ENCODE measurements at regions not wholly inside any gene's neighbourhood (a gene's known extent, or its start where the extent isn't known, plus 50 kb on each side); places are given as distances from the start of the nearest gene placed in this dataset.

DNA sequence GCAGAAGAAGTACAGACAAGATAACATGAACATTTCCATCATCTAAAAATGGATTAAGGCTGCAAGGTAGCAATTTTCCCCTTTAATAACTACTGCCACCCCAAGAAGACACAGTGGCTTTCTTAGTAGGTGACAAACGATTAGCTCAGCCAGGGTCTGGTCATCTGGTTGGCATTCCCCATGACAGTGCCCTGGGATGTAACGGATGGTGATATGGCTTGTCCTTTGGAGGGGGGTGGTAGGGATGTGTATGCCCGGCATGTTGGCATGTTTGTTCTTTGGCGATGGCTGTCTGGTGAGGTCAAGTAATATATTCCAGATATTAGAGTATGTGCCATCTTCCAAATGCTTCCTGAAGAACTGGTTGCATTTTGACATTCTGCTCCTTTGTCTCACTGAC lies 135.6 kb upstream of the ZNF536 start:
- H3K9ac ChIP-seq: no peak overlapping the region
- TF ChIP-seq POLR2AphosphoS5 (IDR thresholded peaks at IDR 0.05; ENCODE audit: low read depth, low read length): no peak
- no peak for TF ChIP-seq MEF2A (IDR thresholded peaks at IDR 0.05; ENCODE audit: borderline replicate concordance, low read depth)
- no peak for TF ChIP-seq TAF1 (IDR thresholded peaks at IDR 0.05; ENCODE audit: borderline replicate concordance, low read depth, low read length)
- TF ChIP-seq EP300 (IDR thresholded peaks at IDR 0.05; ENCODE audit: borderline replicate concordance in 1 of 2, low read depth in 1 of 2, low read length in 1 of 2): no peak
- TF ChIP-seq, protein P1, sequence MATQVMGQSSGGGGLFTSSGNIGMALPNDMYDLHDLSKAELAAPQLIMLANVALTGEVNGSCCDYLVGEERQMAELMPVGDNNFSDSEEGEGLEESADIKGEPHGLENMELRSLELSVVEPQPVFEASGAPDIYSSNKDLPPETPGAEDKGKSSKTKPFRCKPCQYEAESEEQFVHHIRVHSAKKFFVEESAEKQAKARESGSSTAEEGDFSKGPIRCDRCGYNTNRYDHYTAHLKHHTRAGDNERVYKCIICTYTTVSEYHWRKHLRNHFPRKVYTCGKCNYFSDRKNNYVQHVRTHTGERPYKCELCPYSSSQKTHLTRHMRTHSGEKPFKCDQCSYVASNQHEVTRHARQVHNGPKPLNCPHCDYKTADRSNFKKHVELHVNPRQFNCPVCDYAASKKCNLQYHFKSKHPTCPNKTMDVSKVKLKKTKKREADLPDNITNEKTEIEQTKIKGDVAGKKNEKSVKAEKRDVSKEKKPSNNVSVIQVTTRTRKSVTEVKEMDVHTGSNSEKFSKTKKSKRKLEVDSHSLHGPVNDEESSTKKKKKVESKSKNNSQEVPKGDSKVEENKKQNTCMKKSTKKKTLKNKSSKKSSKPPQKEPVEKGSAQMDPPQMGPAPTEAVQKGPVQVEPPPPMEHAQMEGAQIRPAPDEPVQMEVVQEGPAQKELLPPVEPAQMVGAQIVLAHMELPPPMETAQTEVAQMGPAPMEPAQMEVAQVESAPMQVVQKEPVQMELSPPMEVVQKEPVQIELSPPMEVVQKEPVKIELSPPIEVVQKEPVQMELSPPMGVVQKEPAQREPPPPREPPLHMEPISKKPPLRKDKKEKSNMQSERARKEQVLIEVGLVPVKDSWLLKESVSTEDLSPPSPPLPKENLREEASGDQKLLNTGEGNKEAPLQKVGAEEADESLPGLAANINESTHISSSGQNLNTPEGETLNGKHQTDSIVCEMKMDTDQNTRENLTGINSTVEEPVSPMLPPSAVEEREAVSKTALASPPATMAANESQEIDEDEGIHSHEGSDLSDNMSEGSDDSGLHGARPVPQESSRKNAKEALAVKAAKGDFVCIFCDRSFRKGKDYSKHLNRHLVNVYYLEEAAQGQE (IDR thresholded peaks at IDR 0.05; ENCODE audit: low read depth, low read length): no peak
- no peak for TF ChIP-seq RXRA (IDR thresholded peaks at IDR 0.05; ENCODE audit: borderline replicate concordance, low read depth)
- TF ChIP-seq TEAD4 (IDR thresholded peaks at IDR 0.05; ENCODE audit: borderline replicate concordance, insufficient read depth): no peak
- TF ChIP-seq, protein P2, sequence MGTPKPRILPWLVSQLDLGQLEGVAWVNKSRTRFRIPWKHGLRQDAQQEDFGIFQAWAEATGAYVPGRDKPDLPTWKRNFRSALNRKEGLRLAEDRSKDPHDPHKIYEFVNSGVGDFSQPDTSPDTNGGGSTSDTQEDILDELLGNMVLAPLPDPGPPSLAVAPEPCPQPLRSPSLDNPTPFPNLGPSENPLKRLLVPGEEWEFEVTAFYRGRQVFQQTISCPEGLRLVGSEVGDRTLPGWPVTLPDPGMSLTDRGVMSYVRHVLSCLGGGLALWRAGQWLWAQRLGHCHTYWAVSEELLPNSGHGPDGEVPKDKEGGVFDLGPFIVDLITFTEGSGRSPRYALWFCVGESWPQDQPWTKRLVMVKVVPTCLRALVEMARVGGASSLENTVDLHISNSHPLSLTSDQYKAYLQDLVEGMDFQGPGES (IDR thresholded peaks at IDR 0.05; ENCODE audit: low read depth, low read length): no peak
- H3F3A ChIP-seq (replicated peaks; ENCODE audit: insufficient read depth): no peaks in the 10 kb centered on the region
- 19% methylated on average over 4 of the region's 4 CpGs for WGBS (ENCODE audit: low lambda C conversion rate)
- no peak overlapping the region for H3K27ac ChIP-seq (ENCODE audit: low read depth in 2 of 2, low read length in 1 of 2)
- peaks cover 0 to 29% of the 10 kb centered on the region in 2 experiments; a peak in 2 of 4 replicates for H3K4me1 ChIP-seq (ENCODE audit: control insufficient read depth in 1 of 2, insufficient read depth in 2 of 2, low read depth in 1 of 2, low read length in 1 of 2)
- ChIA-PET POLR2A (no interaction called here), CTCF (interaction anchor here (0.9 to 1.9 kb wide), 4 partner anchors 16 to 429 kb away, joined by 3 to 5 read pairs (median 4); no protein-coding TSS in a partner anchor)
- H3K9me3 ChIP-seq: no peaks in the 10 kb centered on the region
- no peak for DNase-seq
- no peak overlapping the region for H3K4me2 ChIP-seq
- H3K79me2 ChIP-seq (ENCODE audit: insufficient read depth): no peaks in the 10 kb centered on the region
- H3K4me3 ChIP-seq (ENCODE audit: low read depth in 2 of 2, low read length in 1 of 2): no peak overlapping the region
- H3K36me3 ChIP-seq (replicated peaks in 1 of 2; ENCODE audit: control insufficient read depth in 1 of 2, insufficient read depth in 2 of 2, low read length in 1 of 2): no peaks in the 10 kb centered on the region
- no peak overlapping the region for H2AFZ ChIP-seq (ENCODE audit: low read depth)
- H4K20me1 ChIP-seq (ENCODE audit: insufficient read depth): no peaks in the 10 kb centered on the region
- H3K27me3 ChIP-seq (ENCODE audit: insufficient read depth): no peaks in the 10 kb centered on the region
- no peaks in the 10 kb centered on the region for H3K9me2 ChIP-seq

DNA sequence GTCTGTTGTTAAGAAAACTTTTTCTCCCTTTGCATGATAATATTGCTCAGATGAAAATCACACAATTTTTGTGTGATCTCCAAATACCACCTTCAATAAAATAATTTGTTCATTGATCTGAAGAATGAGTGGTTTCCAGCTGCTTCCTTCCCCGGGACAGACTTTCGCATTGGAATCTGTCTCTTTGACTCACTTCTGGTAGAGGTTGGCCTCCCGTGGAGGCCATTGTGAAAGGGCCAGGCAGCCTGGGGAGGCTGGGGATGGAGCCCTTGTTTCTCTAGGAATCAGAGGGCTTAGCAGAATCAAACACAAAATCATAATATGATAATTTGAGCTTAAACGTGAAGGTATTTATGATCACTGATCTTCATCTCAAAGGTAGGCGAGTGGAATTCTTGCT lies 135.0 kb upstream of the ZNF536 start:
- Histone ChIP-seq H3K4me3 (ENCODE audit: low read depth in 2 of 2, low read length in 1 of 2) (no peak overlapping the region), H3K9me3 (no peaks in the 10 kb centered on the region), H3K79me2 (ENCODE audit: insufficient read depth) (no peaks in the 10 kb centered on the region), H3K27me3 (ENCODE audit: insufficient read depth) (no peaks in the 10 kb centered on the region), H3K27ac (ENCODE audit: low read depth in 2 of 2, low read length in 1 of 2) (no peak overlapping the region), H2AFZ (ENCODE audit: low read depth) (no peak overlapping the region), H3K36me3 (replicated peaks in 1 of 2; ENCODE audit: control insufficient read depth in 1 of 2, insufficient read depth in 2 of 2, low read length in 1 of 2) (no peaks in the 10 kb centered on the region), H3K9ac (no peak overlapping the region), H4K20me1 (ENCODE audit: insufficient read depth) (no peaks in the 10 kb centered on the region), H3F3A (replicated peaks; ENCODE audit: insufficient read depth) (no peaks in the 10 kb centered on the region), H3K4me1 (ENCODE audit: control insufficient read depth in 1 of 2, insufficient read depth in 2 of 2, low read depth in 1 of 2, low read length in 1 of 2) (peaks cover 0 to 25% of the 10 kb centered on the region in 2 experiments; a peak in 2 of 4 replicates), H3K9me2 (no peaks in the 10 kb centered on the region), H3K4me2 (no peak overlapping the region)
- 31% methylated on average over 5 of the region's 5 CpGs for WGBS (ENCODE audit: low lambda C conversion rate)
- POLR2A ChIA-PET: no interaction called here
- CTCF ChIA-PET: interaction anchor here (1.9 kb wide), 1 partner anchor 429 kb away, joined by 5 read pairs; no protein-coding TSS in a partner anchor
- no peak for DNase-seq
- TF ChIP-seq RXRA (IDR thresholded peaks at IDR 0.05; ENCODE audit: borderline replicate concordance, low read depth) (no peak), GABPA (IDR thresholded peaks at IDR 0.05; ENCODE audit: low read depth) (no peak), CHD2 (IDR thresholded peaks at IDR 0.05; ENCODE audit: low read length, partially characterized antibody) (no peak), EP300 (IDR thresholded peaks at IDR 0.05; ENCODE audit: borderline replicate concordance in 1 of 2, low read depth in 1 of 2, low read length in 1 of 2) (no peak), FOXJ3 (CRISPR knock-in tag; IDR thresholded peaks at IDR 0.05) (no peak), NFIC (IDR thresholded peaks at IDR 0.05; ENCODE audit: borderline replicate concordance) (no peak), YY1 (IDR thresholded peaks at IDR 0.05; ENCODE audit: low read depth) (no peak), POLR2AphosphoS5 (IDR thresholded peaks at IDR 0.05; ENCODE audit: low read depth, low read length) (no peak), TAF1 (IDR thresholded peaks at IDR 0.05; ENCODE audit: borderline replicate concordance, low read depth, low read length) (no peak), NRF1 (IDR thresholded peaks at IDR 0.05; ENCODE audit: low read depth, low read length) (no peak), RFX5 (IDR thresholded peaks at IDR 0.05; ENCODE audit: low read length) (no peak), RCOR1 (IDR thresholded peaks at IDR 0.05; ENCODE audit: low read length) (no peak), MXI1 (IDR thresholded peaks at IDR 0.05; ENCODE audit: low read depth, low read length) (no peak)
- TF ChIP-seq, protein P3, sequence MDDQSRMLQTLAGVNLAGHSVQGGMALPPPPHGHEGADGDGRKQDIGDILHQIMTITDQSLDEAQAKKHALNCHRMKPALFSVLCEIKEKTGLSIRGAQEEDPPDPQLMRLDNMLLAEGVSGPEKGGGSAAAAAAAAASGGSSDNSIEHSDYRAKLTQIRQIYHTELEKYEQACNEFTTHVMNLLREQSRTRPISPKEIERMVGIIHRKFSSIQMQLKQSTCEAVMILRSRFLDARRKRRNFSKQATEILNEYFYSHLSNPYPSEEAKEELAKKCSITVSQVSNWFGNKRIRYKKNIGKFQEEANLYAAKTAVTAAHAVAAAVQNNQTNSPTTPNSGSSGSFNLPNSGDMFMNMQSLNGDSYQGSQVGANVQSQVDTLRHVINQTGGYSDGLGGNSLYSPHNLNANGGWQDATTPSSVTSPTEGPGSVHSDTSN (IDR thresholded peaks at IDR 0.05): no peak
- TF ChIP-seq, protein P1 (IDR thresholded peaks at IDR 0.05; ENCODE audit: low read depth, low read length): no peak

Measured in SK-N-SH (cell line).